Islet precursor cell (in vitro differentiated cells): ENCODE measurements at regions not wholly inside any gene's neighbourhood (a gene's known extent, or its start where the extent isn't known, plus 50 kb on each side); places are given as distances from the start of the nearest gene placed in this dataset.
"Not testable (repeated sequence)": the region's sequence is repeated elsewhere in the genome, so short reads cannot be mapped to it uniquely, and the experiment has no call there.

Source experiments
- DNase-seq: peaks from one replicate; pipeline ENCODE4 v3.0.0-alpha.2; 2018

DNA sequence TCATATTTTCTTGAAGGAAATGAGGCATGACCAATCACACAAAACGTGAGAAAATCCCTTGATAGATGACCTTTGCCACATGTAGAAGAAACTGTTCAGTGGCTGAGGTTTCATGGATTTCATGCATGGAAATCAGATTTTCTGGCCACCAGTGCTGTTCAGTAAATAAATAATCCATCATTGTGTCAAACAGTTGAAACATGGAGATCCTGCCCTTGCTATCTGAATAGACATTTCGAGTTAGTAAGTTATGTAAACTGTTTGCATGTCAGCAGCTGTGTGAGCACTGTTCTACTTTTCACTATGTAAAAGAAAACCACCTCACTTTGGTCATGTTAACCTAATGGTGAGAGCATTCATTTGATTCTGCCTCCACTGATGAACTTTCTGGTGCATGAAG, 793.9 kb upstream of the EPHA7 start:
- DNase-seq: no peak

DNA sequence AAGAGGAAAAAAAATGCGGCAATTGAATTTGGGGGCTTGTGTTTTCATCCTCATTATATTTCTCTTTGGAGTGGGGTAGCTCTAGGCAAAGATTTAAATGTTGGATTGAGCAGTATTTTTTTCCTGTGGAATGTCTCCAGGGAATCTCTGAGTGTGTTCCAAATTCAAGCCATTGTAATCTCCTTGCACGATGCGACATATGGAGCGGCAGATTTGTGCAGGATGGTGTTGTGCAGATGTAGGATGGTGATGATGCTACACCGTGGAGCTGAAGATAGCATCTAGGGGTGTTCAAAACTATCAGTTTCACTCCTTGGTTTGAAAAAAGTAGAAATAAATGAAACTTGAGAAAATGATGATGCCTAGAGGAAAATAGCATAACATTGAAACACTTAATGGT, 777.5 kb upstream of the EPHA7 start:
- DNase-seq: no peak

DNA sequence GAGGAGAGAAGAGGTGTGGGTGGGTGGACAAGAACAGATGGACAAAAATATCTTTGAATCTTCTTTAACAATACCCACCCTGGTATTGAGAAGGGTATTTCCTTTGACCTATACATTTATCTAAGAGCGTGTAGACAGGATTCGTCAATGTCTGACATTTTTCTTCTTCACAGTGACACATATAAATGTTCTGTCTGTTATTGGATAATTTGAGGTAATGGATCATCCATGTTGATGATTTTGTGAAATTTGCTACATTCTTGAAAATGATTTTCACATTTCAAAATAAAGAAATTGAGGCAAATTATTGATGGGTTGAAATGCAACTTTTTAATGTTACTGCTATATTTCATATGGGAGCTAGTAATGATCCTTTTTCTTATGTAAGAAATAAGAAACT, 770.7 kb upstream of the EPHA7 start:
- DNase-seq: no peak

DNA sequence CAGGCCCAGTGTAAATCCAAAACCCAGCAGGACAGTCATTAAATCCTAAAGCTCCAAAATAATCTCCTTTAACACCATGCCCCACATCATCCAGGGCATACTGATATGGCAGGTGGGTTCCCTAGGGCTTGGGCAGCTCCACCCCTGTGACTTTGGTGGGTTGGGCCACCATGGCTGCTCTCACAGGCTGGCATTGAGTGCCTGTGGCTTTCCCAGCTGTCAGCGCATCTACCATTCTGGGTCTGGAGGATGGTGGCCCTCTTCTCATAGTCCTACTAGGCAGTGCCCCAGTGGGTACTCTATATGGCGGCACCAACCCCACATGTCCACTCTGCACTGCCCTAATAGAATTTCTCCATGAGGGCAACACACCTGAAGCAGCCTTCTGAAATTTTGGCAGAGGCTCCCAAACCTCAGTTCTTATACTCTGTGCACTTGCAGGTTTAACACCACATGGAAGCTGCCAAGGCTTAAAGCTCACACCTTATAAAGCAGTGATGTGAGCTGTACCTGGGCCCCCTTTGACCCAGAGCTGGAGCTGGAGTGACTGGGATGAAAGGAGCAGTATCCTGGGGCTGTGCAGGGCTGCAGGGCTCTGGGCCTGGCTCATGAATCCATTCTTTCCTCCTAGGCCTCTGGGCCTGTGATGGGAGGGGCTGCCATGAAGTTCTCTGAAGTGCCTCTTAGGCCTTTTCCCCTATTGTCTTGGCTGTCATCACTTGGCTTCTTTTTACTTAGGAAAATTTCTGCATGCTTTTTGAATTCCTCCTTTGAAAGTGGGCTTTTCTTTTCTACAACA, 765.5 kb upstream of the EPHA7 start:
- DNase-seq: no peak

DNA sequence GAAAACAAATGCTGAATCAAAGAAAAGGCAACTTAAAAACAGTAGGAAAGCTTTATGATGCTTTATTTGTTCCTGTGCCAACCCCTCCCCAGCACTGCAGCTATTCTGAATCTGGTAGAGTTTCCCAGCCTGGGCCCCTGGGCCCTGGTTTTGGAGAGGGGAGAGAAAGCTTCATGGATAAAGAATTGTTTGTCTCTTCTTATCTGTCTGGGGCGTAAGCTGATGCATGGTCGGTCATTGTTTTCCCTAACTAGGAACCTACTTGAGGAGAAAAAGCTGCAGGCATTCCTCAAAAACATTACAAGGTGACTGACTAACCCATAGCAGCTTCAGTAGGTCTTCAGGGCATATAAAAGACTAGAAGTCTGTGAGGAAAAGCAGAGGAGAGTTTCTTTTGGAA, 758.1 kb upstream of the EPHA7 start:
- DNase-seq: peak; percentile 70

DNA sequence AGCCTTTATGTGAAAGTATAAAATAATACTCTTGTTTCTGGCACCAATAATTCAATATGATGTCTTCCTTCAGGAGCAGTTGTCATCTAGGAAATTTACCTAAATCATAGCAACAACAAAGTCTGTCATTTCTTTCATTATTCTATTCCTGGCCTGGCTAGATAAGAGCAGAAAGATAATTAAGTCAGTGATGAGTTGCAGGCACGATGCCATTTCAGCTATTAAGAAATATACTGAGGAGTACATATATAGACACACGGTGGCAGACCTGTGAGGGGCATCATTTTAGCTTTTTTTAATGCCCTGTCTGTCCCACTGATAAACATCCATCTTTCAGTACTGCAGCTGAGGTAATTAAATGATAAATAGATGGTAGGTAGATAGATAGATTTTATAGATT, 756.1 kb upstream of the EPHA7 start:
- no peak for DNase-seq

DNA sequence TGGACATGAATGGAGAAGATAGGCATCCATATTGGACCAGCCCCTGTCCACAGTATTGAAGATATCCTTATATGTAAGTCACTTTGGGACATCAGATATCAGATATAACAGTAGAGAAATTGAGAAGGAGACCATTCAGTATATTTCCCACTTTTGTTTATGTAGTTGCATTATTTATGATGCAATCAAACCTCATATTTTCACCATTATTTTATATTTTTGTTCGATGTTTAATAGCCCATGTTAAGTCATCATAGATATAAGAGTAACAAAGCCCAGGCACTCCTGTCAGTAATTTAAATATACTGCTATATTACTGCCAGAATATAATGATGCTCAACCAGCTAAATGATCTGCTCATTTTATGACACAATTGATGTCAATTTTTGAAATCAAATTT, 744.5 kb upstream of the EPHA7 start:
- DNase-seq: no peak

DNA sequence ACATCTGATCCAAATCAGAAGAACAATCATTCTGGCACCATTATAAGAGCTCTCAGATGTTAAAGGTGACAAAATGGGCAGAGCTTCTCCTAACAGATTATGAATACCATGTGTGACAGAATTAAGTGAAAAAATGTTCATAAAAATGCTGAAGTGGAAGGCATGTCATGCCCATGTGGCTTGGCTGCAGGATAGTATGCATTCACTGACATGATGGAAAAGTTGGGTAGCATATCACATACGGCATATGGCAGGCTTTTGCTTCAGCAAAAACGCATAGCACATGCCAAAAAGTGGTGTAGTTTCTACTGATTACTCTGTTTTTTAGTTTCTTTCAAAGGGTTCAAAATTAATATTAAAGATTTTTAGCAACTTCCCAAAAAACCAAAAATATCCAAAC, 731.5 kb upstream of the EPHA7 start:
- DNase-seq: no peak

DNA sequence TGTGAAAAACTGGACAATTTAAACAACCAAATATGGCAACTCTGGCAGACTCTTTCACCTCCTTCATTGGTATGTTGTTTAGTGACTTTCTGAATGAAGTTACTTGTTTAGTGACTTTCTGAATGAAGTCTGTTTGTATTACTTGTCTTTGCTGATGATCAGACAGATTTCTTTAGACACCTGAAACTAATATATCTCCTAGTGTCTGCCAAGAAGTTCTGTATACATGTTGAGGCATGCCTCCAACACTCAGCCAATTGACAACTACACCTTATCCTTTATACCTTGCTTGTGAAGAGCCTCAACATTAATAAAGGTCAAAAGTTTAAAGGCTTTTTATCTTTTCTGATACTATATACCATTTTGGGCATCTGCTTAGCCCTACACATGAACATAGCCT, 725.4 kb upstream of the EPHA7 start:
- DNase-seq: no peak

DNA sequence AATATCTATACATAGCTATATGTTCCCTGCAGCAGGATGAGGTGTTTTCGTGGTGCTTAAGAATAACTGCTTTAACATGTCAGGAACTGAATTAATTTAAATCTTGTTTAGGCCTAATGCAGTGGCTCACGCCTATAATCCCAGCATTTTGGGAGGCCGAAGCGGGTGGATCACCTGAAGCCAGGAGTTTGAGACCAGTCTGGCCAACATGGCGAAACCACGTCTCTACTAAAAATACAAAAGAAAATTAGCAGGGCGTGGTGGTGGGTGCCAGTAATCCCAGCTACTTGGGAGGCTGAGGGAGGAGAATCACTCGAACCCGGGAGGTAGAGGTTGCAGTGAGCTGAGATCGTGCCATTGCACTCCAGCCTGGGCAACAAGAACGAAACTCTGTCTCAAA, 717.8 kb upstream of the EPHA7 start:
- not testable (repeated sequence) for DNase-seq

DNA sequence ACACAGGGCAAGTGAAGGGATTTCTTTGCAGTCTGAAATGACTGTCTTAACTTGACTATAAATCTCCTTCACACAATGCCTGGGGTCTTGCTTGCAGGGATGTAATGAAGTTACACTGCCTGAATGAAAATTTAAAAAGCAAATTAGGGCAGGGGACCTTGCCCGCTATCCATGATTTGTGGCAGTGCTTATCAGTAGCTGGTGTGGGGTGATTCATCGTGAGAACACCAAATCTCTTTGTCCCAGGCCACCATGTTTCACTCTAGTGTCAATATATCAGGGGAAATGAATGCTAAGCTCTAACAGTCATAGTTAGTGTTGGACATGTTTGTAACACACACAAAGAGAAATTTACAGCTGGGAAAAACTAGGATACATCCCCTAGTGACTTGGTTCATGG, 713.7 kb upstream of the EPHA7 start:
- DNase-seq: no peak

DNA sequence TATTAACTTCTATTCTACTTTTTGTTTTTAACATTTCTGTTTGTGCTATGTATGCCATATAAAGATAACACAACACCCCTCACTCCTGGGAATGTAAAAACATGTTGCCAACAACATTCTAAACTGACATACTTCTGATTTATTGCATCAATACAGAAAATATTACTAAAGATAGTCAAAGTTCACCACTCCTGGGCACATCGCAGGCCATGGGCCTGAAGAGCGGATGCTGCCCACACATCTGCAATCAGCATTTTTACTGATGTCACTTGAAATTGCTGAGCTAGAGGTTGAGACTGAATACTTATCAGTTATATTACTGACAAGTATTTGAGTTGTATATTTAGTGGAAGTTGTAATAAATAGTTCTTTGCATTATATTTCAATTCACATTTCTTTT, 711.9 kb upstream of the EPHA7 start:
- no peak for DNase-seq

DNA sequence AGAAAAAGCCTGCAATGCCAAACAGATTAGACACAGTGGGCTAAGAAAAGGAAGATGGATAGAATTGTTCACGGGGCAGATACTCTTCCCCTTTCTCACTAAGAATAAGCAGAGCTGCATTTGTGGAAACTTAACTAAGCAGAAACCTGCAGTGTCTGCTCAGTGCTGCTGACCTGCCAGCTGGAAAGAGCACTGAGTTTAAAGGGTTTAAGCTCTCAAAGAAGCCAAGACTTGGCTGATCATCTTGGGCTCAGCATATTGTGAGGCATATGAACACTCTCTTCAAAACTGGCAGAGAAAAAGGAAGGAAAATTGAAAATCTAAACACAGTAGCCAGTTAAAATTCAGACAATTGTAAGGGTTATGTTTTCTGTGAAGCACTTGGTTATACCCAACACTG, 711.1 kb upstream of the EPHA7 start:
- DNase-seq: no peak

DNA sequence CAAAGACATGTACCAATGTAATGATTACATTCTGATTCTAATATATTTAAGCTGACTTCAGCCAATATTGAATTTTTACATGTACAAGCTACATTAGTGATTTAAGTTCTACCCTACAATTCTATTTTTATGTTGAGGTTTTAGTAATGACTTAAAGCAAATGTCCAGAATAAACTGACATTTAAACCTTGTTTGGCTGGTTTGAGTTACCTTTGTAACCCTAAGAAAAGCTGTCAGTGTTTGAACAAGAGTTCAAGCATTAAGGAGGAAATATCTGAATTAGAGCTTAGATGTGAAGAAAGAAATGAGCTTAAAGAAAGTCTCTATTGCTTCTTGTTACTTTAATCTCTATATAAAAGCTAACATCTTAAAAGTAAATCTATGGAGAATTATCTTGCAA, 710.6 kb upstream of the EPHA7 start:
- DNase-seq: no peak

DNA sequence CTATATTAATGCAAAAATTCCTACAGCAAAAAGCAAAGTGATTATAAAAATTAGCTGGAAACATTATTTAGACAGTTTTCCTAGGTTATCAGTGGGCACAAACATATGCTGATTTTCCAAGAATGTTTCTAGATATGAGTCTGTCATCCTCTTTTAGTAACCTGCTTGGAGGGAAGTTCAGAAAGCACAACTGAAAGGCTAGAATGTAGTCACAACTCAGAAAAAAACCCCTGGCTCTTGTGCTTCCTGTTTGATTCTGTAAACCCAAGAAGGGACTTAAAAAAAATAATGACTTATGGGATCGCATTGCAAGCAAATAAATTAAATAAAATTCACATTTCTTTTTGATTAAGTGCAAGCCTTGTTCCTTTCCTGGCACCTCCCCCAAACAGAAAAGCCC, 708.4 kb upstream of the EPHA7 start:
- no peak for DNase-seq

DNA sequence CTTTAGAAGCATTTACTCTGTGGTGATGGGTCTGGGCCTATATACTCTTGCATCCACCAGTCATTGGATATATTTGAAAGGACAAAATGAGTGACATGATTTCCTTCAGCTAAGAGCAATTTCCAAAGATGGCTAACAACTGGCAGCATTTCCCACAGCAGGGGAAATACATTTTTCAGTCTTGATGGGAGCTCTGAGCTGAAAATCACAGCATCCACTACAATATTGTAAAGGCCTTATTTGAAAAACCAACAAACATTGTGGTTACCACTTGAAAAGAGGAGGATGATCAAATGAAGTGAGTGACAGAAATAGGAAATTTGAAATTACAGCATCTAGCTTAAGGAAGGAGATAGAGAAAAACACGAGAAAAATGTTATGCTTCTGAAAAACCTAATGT, 705.0 kb upstream of the EPHA7 start:
- no peak for DNase-seq

DNA sequence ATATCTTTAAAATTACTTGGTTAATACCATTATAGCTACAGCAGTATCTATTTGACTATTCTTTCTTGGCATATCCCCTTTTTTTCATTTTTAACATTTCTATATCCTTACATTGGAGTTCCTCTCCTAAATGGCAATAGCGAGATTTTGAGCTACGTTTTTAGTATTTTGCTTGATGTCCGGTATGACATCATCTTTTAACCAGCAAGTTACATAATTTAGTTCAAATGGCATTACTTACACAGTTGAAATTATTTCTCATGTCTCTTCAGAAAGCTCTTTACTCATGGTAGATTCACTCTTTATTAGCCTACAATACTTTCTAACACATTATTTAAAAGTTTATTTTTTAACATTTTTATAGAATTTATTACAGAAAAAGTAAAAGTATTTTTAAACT, 701.7 kb upstream of the EPHA7 start:
- no peak for DNase-seq

DNA sequence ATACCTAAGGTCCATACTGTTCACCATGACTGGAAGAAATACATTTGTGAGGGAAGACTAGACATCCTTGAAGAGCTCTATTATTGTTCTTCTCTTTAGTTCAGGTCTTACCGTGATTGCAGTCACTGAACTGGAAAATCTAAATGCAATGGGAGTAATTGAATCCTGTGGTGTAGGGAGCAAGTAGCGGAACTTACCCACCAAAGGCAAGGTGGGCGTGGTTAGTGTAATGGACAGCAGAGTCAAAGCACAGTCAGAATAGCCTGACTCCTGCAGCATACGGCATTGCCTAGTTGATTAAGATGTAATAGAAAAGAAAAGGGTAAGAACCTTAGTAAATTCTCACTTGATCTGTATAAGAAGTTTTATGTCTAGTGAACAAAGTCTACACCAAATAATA, 679.7 kb upstream of the EPHA7 start:
- DNase-seq: no peak

DNA sequence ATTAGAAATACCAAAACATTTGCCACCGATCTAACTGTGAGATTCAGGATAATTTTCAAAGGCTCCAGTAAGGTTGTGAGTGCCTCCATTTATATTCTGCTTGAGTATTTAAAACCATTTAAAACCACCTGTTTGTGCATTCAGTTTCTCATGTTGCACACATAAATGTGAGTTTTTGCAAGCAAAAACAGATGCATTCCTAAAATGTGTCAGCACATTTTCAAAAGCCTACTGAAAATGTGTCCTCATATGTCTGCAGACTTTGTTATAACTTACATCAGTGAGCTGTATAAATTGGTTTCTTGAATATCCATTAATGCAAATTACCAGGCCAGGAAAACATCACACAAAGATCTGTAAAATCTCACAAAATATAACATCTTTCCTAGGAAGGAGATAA, 676.6 kb upstream of the EPHA7 start:
- DNase-seq: no peak

DNA sequence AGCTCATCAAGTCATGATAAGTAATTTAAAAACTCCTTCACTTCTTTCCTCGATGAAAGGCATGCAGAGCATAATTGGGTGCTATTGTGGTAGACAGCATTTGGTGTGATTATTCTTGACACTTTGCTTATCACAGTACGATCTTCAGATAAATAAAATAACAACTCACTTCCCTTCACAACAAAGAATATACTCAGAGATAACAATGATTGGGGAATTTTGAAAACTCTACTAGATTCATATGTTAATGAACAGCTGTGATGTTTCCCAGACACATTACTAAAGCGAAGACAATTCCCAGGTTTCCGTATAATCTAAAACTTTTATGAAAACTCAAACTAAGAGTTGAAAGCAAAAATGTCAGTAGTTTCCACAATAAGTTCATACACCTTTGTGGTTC, 670.6 kb upstream of the EPHA7 start:
- no peak for DNase-seq

DNA sequence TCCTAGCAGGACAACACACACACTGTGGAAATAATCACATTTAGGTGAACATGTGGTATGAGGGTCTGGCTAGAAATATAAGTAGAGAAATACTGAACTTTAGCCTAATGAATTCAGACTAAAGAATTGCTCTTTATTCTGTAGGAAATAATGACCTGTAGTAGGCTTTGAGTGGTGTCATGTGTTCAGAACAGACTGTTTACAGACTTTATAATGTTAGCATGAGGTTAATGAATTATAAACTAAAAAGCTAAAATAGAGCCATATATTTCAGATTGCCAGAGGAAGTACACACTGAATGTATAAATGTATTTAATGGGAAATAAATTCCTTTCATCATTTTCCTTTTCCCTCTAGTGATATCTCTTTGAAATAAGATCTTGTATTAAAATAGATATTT, 669.5 kb upstream of the EPHA7 start:
- no peak for DNase-seq

DNA sequence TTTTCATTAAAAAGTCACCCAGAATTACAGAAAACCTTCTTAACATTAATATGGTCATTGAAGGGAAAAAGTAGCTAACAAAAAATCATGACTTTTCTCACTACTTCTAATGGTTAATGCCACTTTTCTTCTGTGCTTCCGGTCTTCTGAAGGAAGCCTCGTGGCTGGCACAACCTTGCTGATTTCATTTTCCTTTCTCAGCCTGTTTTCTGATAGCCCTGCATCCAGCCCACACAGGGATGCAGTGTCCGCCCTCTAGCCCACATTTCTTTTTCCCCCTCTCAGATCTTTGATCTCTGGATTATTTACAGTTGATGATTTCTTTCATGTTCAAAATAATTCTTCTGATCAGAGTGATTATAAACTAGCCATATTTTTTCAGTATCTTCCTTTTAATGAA, 655.4 kb upstream of the EPHA7 start:
- no peak for DNase-seq

DNA sequence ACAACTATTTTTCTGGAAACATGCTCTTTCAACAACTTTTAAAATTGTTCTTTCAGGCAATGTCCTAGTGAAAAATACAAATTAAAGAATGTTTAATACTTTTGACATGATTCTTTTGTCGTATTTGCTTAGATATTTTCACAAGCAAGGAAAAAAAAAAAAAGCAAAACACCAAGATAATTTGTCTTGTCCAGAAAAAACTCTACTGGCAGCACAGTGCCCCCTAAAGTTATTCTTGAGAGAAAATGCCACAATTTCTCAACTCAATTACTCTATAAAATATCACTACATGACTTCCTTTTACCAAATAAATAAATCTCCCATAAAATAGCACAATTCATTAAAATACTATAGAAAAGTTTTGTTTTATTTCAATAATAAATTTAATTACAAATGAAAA, 652.5 kb upstream of the EPHA7 start:
- DNase-seq: no peak

DNA sequence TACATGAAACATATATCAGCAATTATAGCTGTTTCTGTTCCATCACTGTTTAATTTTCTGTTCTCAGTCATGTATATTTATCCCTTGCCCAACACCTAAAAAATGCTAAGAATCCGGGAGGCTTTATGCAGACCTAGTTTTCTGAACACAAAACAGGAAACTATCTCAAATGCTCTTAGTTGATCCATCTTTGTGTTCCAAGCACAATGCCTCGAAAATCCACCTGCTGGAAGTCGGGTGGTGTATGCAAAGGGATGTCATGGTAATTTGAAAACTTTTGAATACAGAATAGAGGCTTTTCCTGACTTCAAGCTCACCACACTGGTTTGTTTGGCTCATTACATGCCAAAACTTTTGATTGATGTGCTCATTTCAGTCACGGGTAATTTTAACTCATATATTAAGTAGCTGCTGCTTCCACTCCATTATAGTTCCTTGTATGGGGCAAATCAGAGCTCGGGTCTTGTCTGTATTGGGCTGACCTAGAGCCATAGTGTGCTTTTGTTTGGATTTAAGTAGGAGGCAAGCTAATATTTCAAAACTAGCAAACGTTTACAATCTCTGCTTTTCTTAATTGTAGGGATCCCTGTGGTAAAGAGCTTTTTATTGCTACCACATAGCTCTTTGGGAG, 646.5 kb upstream of the EPHA7 start:
- DNase-seq: no peak

DNA sequence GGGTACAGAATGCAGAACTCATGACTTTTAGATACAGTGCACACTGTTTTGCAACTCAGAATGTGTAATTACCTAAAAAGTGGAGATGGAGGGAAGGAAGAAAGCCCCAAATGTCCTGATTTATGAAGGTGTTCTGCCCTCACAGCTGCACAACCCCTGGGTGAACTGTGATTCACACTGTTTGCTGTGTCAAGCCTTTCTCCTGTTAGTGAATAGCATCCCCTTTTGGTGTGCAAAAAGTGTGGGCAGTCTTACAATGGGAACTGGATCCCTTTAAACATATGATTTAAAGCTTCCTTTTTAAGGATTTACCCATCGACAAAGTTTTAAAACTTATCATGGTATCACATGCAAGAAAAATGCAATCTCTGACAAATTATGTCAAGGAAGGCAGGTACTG, 633.4 kb upstream of the EPHA7 start:
- no peak for DNase-seq
